ENCODE measurements at regions not wholly inside any gene's neighbourhood (a gene's known extent, or its start where the extent isn't known, plus 50 kb on each side); places are given as distances from the start of the nearest gene placed in this dataset.
A peak's percentile ranks its signal among the peaks of the same experiment; 100 is the strongest.

DNA sequence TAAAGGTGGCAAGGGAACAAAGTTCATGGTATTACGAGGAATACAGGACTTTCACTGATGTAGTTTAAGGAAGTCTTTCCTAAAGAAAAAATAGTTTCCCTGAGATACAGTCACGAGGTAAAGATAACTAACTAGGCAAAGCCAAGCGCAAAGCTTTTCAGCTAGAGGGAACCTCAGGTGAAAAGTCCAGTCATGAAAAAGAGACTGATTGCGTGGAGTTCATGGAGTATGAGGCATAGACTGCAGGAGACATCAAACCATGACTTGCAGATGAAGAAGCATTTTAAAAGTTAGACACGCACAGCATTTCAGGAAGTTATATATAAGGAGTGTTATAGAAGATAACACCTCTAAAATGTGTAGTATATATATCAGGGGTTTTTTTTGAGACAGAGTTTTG is 205.6 kb upstream of the ZNF184 start:
- Mint-ChIP-seq H3K9me3 (ENCODE audit: unreplicated experiment) (no peaks in the 10 kb centered on the region), H3K4me3 (ENCODE audit: unreplicated experiment) (no peak overlapping the region), H3K27me3 (ENCODE audit: insufficient read depth, unreplicated experiment) (no peaks in the 10 kb centered on the region), H3K27ac (ENCODE audit: low read depth, unreplicated experiment) (no peak overlapping the region), H3K4me1 (ENCODE audit: insufficient read depth, unreplicated experiment) (no peaks in the 10 kb centered on the region), H3K36me3 (ENCODE audit: insufficient read depth, unreplicated experiment) (no peaks in the 10 kb centered on the region)
- TF ChIP-seq, protein P1, sequence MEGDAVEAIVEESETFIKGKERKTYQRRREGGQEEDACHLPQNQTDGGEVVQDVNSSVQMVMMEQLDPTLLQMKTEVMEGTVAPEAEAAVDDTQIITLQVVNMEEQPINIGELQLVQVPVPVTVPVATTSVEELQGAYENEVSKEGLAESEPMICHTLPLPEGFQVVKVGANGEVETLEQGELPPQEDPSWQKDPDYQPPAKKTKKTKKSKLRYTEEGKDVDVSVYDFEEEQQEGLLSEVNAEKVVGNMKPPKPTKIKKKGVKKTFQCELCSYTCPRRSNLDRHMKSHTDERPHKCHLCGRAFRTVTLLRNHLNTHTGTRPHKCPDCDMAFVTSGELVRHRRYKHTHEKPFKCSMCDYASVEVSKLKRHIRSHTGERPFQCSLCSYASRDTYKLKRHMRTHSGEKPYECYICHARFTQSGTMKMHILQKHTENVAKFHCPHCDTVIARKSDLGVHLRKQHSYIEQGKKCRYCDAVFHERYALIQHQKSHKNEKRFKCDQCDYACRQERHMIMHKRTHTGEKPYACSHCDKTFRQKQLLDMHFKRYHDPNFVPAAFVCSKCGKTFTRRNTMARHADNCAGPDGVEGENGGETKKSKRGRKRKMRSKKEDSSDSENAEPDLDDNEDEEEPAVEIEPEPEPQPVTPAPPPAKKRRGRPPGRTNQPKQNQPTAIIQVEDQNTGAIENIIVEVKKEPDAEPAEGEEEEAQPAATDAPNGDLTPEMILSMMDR (IDR thresholded peaks at IDR 0.05; ENCODE audit: unreplicated experiment) = no peak
- DNase-seq (ENCODE audit: unreplicated experiment) = no peak
- ChIA-PET CTCF (interaction anchor here (0.6 to 1.1 kb wide), 2 partner anchors 9 to 35 kb away, joined by 3 to 5 read pairs; no protein-coding TSS in a partner anchor), POLR2A (interaction anchor here (0.8 kb wide), 1 partner anchor 342 kb away, joined by 3 read pairs; no protein-coding TSS in a partner anchor)
- BruUV-seq (replicated peaks) = no TSS peak
- intact Hi-C loops (cut with micrococcal nuclease) = loop anchor here (10.0 kb wide), 1 partner anchor 216 kb away; a partner anchor contains a TSS

DNA sequence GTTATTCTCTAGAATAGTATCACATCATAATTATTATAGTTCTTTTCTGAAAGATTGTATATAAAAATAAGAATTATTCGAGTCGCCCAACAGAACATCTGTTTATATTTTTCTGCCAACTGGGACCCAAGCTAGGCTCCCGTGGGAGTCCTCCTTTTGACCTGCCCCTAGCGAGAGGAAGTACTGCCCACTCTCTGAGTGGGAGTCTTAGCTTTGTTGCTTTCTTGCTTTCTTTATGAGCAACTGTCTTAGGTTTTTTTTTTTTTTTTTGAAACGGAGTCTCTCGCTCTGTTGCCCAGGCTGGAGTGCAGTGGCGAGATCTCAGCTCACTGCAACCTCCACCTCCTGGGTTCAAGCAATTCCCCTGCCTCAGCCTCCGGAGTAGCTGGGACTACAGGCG is 202.0 kb upstream of the ZNF184 start:
- Mint-ChIP-seq H3K27me3 (ENCODE audit: insufficient read depth, unreplicated experiment) (no peaks in the 10 kb centered on the region), H3K27ac (ENCODE audit: low read depth, unreplicated experiment) (no peak overlapping the region), H3K4me3 (ENCODE audit: unreplicated experiment) (no peak overlapping the region), H3K9me3 (ENCODE audit: unreplicated experiment) (no peaks in the 10 kb centered on the region), H3K36me3 (ENCODE audit: insufficient read depth, unreplicated experiment) (peaks cover 12% of the 10 kb centered on the region), H3K4me1 (ENCODE audit: insufficient read depth, unreplicated experiment) (peaks cover 6% of the 10 kb centered on the region)
- CTCF ChIA-PET = interaction anchor here (0.5 to 1.4 kb wide), 3 partner anchors 13 to 513 kb away, joined by 3 to 5 read pairs (median 3); no protein-coding TSS in a partner anchor
- POLR2A ChIA-PET = no interaction called here
- no TSS peak for BruUV-seq (replicated peaks)
- no peak for DNase-seq (ENCODE audit: unreplicated experiment)
- TF ChIP-seq, protein P1 (IDR thresholded peaks at IDR 0.05; ENCODE audit: unreplicated experiment) = no peak
- intact Hi-C loops (cut with micrococcal nuclease) = loop anchor here (5.0 to 10.0 kb wide), 5 partner anchors 43 to 378 kb away; a partner anchor contains a TSS

DNA sequence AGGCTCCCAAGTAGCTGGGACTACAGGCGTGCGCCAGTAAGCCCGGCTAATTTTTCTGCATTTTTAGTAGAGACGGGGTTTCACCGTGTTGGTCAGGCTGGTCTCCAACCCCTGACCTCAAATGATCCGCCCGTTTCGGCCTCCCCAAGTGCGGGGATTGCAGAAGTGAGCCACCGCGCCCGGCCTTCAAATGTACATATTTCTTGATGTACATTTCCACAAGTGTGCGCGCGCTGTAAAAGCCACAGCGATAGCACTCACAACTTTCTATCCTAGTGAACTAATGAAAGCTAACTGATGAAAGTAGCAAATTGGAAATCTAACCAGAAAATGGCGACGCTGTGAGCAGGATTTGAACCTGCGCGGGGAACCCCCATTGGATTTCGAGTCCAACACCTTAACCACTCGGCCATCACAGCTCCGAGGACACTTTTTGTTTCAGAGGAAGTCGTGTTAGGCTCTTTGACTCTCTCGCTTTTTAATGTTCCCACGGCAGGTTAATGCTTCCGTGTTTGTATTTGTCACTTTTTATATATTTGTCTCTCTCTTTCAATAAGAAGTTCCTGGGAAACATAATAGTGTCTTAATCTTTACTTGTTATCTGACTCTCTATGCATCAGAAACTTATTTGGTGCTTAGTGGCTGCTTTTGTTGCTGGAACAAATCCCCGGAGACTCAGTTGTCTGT is 199.4 kb upstream of the ZNF184 start:
- peak; percentile 84 for DNase-seq (ENCODE audit: unreplicated experiment)
- H3K4me3 Mint-ChIP-seq (ENCODE audit: unreplicated experiment) = peak overlapping the region; percentile 76
- POLR2A ChIA-PET = interaction anchor here (0.6 to 4.0 kb wide), 19 partner anchors 10 to 494 kb away, joined by 3 to 34 read pairs (median 3); partner anchors contain the start of gene ZNF184
- peaks cover 19% of the 10 kb centered on the region for H3K36me3 Mint-ChIP-seq (ENCODE audit: insufficient read depth, unreplicated experiment)
- intact Hi-C loops (cut with micrococcal nuclease) = loop anchor here (1.0 to 10.0 kb wide), 6 partner anchors 12 to 375 kb away; a partner anchor contains a TSS
- H3K27ac Mint-ChIP-seq (ENCODE audit: low read depth, unreplicated experiment) = peak overlapping the region; percentile 77
- CTCF ChIA-PET = interaction anchor here (0.6 to 1.4 kb wide), 3 partner anchors 15 to 115 kb away, joined by 3 to 5 read pairs (median 4); no protein-coding TSS in a partner anchor
- no peaks in the 10 kb centered on the region for H3K27me3 Mint-ChIP-seq (ENCODE audit: insufficient read depth, unreplicated experiment)
- H3K4me1 Mint-ChIP-seq (ENCODE audit: insufficient read depth, unreplicated experiment) = peaks cover 12% of the 10 kb centered on the region
- H3K9me3 Mint-ChIP-seq (ENCODE audit: unreplicated experiment) = no peaks in the 10 kb centered on the region
- BruUV-seq (replicated peaks) = TSS peak; percentile 100
- TF ChIP-seq, protein P1 (IDR thresholded peaks at IDR 0.05; ENCODE audit: unreplicated experiment) = no peak

DNA sequence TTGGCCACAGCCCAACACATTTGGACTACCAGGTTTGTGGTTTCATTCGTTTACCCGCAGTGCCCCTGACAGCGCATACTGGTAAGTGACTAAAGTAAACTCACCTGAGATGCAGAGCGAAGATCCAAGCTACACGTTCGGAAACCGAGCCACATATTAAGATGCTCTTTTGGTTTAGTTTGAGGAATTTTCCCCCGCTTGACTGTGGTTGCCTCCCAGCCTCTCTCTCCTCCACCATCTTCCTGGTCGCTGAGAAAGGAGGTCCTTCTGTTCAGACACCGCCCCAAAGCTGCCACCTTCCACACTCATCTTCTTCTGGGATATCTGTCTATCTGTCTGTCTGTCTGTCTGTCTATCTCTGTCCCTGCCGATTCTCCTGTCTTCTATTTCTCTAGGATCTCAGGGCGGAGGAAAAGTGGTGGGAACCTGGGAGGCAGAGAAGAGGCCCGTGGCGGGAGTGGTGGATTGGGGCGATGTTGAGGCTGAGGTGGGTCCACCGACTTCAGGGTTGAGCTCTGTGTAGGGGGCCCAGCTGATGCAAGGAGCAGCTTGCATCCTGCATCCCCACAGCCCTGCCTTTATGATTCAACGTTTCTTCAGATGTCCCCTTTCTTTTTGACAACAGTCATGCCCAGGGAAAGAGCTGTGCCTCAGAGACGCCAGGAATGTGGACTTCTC is 196.9 kb upstream of the ZNF184 start:
- H3K27ac Mint-ChIP-seq (ENCODE audit: low read depth, unreplicated experiment) = no peak overlapping the region
- DNase-seq (ENCODE audit: unreplicated experiment) = peak; percentile 25
- TF ChIP-seq, protein P1 (IDR thresholded peaks at IDR 0.05; ENCODE audit: unreplicated experiment) = no peak
- no peaks in the 10 kb centered on the region for H3K9me3 Mint-ChIP-seq (ENCODE audit: unreplicated experiment)
- H3K4me1 Mint-ChIP-seq (ENCODE audit: insufficient read depth, unreplicated experiment) = peaks cover 12% of the 10 kb centered on the region
- intact Hi-C loops (cut with micrococcal nuclease) = loop anchor here (1.0 to 10.0 kb wide), 7 partner anchors 18 to 482 kb away; a partner anchor contains a TSS
- CTCF ChIA-PET = interaction anchor here (0.7 to 1.7 kb wide), 8 partner anchors 9 to 1260 kb away, joined by 3 to 7 read pairs (median 3); no protein-coding TSS in a partner anchor
- peak overlapping the region; percentile 76 for H3K4me3 Mint-ChIP-seq (ENCODE audit: unreplicated experiment)
- BruUV-seq (replicated peaks) = no TSS peak
- H3K27me3 Mint-ChIP-seq (ENCODE audit: insufficient read depth, unreplicated experiment) = no peaks in the 10 kb centered on the region
- H3K36me3 Mint-ChIP-seq (ENCODE audit: insufficient read depth, unreplicated experiment) = peaks cover 19% of the 10 kb centered on the region
- POLR2A ChIA-PET = interaction anchor here (0.6 to 4.0 kb wide), 15 partner anchors 11 to 374 kb away, joined by 3 to 34 read pairs (median 5); partner anchors contain the start of gene ZNF184

Data from MCF 10A (cell line).